Endometrium (tissue), 2 donors: ENCODE measurements at regions not wholly inside any gene's neighbourhood (a gene's known extent, or its start where the extent isn't known, plus 50 kb on each side); places are given as distances from the start of the nearest gene placed in this dataset.
"Not testable (repeated sequence)": the region's sequence is repeated elsewhere in the genome, so short reads cannot be mapped to it uniquely, and the experiment has no call there.

Experiments used
- FAIRE-seq: peaks from 2 replicates; lab custom pipeline; 2012; peaks lifted over from hg19 to GRCh38; lab: Jason Lieb, UNC
- donor health status: control.
- donor health status: control.

DNA sequence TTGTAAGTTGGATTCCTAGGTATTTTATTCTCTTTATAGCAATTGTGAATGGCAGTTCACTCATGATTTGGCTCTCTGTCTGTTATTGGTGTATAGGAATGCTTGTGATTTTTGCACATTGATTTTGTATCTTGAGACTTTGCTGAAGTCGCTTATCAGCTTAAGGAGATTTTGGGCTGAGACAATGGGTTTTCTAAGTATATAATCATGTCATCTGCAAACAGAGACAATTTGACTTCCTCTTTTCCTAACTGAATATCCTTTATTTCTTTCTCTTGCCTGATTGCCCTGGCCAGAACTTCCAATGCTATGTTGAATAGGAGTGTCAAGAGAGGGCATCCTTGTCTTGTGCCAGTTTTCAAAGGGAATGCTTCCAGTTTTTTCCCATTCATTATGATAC is 464.8 kb downstream of the XYLT1 start:
- not testable (repeated sequence) for FAIRE-seq

DNA sequence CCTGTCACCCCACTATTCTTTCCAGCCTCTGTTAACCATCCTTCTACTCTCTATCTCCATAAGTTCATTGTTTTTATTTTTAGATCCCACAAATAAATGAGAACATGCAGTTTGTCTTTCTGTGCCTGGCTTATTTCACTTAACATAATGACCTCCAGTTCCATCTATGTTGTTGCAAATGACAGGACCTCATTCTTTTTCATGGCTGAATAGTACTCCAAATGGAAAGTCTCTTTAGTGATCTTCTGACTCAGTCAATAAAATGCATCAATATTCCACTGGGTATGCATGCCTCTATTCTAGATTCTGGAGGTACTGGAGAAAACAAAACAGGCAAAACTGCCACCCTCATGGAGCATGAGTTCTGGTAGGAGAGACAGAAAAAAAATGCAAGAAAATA is 459.0 kb downstream of the XYLT1 start:
- FAIRE-seq = no peak

DNA sequence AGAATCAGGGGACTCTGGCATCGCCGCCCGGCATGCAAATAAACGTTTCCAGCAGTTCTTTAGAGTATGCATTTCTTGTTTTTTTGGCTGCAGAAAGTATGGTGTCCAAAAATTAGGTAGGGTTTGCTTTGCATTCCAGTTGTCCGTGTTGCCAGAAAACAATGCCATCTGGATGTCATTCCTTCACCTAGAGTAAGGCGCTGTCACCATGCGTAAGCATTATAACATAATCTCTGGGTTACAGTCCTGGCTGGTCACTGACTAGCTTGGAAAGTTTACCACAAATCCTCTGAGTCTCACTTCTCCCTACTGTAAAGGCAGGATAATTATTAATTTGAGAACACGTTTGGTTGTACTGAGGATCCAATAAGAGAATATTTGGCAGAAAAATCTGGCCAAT is 457.7 kb downstream of the XYLT1 start:
- no peak for FAIRE-seq

DNA sequence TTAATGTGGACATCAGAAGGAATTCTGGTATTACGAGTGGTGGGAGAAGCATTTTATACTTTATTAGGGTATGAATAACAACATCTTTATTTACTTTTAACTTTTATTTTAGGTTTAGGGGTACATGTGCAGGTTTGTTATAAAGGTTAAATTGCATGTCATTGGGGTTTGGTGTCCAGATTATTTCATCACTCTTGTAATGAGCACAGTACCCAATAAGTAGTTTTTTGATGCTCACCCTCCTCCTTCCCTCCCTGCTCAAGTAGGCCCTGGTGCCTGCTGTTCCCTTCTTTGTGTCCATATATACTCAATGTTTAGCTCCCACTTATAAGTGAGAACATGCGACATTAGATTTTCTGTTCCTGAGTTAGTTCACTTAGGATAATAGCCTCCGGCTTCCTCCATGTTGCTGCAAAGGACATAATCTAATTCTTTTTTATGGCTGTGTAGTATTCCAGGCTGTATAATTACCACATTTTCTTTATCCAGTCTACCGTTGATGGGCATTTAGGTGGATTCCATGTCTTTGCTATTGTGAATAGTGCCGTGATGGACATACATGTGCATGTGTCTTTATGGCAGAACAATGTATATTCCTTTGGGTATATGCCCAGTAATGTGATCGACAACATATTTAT is 456.2 kb downstream of the XYLT1 start:
- FAIRE-seq = no peak

DNA sequence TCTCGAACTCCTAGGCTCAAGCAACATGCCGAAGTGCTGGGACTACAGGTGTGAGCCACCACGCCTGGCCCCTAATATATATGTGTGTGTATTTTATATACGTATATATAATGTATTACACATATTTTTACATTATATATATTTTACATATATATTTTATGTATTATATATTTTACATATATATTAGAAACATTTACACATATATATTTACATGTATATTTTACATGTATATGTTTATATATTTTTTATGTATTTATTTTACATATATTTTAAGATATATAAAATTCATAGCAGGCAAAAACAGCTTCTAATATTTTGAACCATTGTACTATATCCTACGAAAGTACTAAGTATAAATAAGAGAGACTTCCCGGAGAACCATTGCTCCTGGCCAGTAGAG is 455.1 kb downstream of the XYLT1 start:
- FAIRE-seq = no peak

DNA sequence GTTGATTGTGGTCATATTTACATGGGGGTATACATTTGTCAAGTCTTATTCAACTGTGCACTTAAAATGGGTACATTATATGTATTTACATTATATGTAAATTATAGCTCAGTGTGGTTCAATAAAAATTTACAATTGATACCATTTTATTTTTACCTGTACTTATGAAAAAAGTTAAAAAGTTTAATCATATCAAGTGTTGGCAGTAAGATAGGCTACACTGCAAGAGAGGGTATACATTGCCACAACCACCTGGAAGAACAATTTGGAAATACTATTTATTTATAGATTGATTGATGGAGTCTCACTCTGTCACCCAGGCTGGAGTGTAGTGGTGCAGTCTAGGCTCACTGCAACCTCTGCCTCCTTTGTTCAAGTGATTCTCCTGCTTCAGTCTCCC is 453.3 kb downstream of the XYLT1 start:
- no peak for FAIRE-seq

DNA sequence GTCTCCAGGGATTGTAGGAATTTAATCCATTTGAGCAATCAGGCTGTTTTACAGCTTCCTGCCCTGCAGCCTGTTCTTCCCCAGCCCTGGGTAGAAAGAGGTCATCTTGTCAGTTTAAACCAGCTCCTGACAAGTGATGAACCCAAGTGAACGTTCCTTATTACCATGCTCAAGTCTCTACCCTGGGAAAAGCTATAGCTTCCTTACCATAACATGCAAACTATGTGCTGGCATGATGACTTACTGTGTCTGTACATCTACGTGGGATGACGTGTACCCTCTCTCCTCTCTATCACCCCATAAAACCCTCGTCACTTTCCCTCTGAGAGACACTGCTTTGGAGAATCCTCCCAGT is 452.2 kb downstream of the XYLT1 start:
- no peak for FAIRE-seq

DNA sequence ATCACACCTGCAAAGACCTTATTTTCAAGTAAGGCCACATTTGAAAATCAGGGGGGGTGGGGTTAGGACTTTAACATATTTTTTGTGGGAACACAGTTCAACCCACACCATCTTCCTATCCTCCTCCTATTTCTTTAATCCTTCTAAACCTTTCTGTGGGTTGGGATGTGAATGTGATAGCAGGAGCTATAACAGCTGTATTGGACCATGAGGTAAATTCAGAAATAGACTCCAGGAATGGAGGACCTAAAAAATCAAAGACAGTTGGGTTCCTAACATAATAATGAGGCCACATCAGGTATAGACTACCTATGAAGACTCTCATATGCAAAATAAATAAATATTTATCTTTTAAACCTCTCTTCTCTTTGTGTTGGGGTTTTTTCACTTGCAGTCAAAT is 451.4 kb downstream of the XYLT1 start:
- FAIRE-seq = no peak

DNA sequence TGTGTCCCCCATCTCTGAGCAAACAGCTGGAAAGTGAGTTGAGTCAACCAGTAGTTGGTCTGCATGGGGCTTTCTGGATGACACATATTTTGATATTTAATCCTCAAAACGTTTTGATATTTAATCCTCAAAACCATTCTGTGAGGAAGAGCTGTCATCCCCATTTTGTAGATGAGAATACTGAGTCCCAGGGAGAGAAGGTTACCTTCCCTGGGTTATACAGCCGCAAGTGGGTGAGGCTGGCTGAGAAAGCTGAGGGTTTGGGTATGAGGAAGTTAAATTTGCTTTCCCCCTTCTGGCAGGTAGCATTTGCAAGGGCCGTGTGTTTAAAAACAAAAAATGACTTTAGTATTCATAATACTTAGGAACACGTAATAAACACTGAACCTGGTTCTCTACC is 447.2 kb downstream of the XYLT1 start:
- no peak for FAIRE-seq

DNA sequence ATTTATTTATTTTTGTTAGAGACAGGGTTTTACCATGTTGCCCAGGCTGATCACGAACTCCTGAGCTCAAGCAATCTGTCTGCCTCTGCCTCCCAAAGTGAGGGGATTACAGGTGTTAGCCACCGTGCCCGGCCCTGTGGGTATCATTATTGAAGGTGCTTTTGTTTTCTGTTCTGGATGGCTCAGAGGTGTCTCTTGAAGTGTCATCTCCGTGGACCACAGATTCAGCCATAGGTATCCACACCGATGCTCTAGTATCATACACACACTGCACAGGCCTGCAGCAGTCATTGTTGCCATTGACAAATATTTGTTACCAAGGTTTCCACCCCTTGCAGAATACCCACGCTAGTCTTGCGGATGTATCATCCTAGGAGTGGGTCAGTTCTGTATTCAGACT is 446.2 kb downstream of the XYLT1 start:
- no peak for FAIRE-seq

DNA sequence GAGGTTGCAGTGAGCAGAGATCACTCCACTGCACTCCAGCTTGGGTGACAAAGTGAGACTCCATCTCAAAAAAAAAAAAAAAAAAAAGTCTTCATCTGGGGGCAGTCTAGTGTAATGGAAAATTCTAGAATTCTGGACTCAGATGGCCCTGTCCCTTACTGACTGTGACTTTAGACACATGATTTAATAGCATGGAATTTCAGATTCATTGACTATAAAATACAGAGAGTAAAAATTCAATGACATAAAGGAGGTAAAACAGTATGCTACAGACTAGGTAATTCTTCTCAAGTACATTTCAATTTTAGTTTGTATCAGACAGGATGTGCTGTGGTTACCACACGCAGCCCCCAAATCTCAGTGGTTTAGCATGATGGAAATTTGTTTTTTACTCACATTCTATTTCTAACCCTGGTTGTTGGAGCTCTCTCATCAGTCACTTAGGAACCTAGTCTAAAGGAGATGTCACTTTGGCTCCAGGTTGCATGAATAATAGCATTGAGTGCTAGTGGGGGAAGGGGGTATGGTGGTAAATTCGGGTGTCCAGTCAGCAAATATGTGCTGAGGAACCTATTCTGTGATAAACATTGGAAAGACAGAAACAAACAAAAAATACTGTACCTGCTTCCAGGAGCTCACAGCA is 444.0 kb downstream of the XYLT1 start:
- FAIRE-seq = no peak

DNA sequence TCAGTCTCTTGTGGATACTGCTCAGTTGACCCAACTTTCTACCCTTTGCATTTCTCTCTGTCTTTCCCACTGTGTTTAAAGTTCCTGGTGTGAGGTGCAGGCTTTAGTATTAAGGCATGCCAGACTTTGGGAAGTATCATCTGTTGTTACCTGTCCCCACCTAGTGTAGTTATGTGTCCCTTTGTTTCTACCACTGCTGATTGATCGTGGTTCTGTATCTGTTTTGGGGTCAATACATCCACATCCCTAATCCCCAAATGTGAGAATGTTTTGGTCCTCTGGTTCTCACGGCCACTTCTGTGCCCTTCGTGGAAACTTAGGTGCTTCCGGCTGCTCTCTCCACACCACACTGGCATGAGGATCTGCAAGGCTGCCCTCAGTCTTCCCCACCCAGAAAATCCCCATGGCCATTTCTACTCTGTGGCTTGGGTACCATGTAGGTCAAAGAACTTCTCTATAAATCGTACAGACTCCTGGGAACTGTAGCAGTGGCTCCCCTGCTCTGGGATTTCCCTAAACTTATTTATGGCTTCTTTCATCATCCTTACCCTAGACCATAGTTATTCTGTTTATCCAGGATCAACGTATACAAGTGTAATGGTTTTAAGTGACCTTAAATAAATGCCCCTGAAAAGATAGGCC is 443.2 kb downstream of the XYLT1 start:
- no peak for FAIRE-seq

DNA sequence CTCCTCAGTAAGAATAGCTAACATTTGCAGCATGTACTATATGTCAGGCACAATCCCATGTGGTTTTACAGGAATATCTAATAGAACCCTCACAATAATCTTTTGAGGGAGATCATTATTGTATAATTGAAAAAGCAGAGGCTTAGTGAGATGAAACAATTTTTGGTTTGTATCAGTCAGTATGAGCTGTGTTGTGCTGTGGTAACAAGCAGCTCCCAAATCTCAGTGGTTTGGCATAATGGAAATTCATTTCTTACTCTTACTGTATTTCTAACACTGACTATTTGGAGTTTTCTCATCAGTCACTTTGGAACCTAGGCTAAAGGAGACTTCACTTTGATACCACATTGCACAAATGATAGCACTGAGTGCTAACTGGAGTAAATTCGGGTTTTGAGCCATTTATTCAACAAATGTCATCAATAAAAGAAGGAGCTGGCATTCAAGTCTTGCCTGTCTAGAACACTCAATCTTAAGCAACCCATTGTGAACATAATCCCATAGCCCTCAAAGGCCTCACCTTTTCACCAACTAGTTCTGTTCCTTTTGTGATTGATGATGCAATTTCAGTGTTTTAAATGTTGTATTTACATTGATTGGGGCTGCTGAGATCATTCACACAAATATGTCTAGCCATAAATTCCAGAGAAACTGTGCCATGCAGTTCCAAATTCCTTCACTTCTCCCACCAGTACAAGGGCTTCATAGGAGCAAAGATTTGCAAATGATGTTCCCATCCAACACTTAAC is 441.0 kb downstream of the XYLT1 start:
- no peak for FAIRE-seq

DNA sequence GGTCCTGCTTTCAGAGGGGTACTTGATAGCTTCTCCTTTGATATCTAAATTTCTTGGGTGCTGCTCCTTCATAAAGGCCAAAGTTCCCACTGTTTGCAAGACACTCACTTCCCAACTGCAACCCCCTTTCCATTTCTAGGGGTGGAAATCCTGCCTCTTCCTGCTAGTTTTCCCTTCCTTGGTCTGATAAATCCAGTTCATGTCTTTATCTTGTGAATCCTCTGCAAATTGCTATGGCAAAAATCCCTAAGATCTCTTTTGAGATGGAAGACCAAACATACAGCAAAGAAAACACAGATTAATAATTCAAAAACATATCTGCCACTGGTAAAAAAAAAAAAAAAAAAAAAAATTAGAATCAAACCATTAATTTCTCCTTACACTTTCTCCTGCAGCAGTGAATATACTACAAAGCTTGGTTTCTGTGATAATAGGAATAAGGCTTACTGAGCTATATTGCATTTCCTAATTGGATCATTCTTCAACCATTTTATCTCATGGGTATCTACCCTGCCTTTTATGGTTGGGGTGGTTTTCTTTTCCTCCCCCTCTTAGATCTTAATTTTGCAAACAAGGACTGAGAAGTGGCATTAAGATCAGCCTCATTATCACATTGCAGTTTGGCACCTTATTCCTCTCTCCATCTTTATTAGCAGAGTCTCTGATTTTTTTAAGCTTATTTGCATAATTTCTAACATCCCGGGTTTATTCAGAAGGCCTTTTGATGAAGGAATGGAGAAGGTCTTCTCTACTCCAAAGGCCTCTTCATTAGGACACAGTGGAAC is 439.1 kb downstream of the XYLT1 start:
- no peak for FAIRE-seq

DNA sequence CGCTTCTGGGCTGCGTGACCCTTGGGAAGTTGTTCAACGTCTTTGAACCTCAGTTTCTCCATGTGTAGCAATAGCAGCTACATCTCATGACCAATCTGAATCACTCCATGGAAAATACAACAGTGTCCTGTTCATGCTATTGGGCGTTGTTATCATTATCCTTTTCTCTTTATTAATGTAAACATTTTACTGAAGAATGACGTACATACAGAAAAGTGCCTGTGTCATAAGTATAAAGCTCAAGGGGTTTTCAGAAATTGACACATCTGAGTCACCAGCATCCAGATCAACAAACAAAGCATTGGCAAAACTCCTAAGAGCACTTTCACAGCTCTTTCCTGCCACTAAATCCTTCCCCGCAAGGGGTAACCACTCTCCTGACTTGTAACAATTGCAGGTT is 438.4 kb downstream of the XYLT1 start:
- FAIRE-seq = no peak

DNA sequence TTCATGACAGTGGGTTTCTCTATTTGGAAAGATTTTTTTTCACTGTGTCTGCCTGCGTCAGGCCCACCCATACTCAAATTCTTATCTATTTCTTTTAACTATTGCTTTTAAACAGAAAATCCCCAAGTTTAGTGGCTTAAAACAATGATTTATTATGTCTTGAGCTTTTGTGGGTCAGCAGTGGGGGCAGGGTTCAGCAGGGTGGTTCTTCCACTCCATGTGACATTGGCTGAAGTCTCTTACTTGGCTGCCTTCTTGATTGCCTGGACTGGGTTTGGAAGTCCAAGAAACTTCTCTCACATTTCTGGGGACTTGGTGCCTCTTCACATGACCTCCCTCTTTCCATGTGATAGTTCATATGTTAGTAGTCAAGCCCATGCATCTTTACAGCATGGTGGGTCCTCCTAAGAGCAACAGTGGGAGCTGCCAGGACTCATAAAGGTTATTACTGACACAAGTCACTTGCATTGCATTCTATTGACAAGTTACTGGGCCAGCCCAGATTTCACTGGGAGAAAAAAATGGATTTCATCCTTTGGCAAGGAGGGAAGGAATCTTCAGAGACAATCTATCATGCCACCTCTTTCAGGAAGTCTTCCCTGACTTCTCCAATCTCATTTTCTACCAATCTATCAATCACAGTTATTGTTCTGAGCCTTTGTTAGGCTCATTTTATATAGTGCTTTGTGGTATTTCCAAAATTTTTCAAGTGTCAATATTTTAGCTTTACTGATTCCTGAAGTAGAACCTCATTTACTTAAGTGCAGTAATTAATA is 436.1 kb downstream of the XYLT1 start:
- FAIRE-seq = no peak

DNA sequence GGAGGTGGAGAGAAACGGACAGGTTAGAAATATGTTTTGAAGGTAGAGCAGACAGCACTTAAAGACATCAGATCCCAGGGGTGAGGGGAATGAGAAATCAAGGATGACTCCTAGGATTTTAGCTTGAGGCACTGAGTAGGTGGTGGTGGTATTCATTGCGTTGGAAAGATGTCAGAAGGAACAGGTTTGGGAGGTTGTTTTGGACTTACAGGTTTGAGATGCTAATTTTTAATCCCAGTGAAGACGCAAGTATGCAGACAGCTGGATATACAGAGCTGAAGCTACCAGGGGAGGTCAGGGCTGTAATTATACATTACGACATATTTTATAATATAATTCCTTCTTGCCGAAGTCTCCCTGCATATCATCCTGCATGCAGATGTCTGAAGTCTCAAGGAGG is 433.3 kb downstream of the XYLT1 start:
- no peak for FAIRE-seq

DNA sequence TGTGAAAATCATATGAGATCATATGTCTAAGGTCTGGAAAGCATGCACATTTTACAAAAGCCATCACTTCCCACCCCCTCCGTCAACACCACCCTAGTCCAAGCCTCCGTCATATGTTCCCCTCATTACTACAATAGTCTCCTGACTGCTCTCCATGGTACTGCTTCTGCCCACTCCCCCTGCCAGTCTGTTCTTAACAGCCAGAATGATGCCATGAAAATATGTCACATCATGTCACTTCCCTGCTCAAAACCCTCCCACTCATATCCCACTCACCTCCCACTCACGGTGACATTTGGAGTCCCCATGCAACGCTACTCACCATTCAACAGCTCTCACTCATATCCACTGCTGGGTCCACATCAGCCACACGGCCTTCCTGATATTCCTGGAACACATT is 432.3 kb downstream of the XYLT1 start:
- no peak for FAIRE-seq

DNA sequence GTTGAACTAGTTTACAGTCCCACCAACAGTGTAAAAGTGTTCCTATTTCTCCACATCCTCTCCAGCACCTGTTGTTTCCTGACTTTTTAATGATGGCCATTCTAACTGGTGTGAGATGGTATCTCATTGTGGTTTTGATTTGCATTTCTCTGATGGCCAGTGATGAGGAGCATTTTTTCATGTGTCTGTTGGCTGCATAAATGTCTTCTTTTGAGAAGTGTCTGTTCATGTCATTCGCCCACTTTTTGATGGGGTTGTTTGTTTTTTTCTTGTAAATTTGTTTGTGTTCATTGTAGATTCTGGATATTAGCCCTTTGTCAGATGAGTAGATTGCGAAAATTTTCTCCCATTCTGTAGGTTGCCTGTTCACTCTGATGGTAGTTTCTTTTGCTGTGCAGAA is 421.7 kb downstream of the XYLT1 start:
- FAIRE-seq = not testable (repeated sequence)

DNA sequence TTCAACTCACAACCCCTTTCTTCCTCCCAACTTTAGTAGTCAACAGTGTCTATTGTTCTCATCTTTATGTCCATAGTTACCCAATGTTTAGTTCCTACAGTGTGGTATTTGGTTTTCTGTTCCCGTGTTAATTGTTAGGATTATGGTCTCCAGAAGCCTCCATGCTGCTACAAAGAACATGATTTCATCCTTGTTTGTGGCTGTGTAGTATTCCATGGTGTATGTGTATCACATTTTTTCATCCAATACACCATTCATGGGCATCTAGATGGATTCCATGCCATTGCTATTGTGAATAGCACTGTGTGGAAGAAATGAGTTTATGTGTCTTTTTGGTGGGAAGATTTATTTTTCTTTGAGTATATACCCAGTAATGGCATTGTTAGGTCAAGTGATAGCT is 420.3 kb downstream of the XYLT1 start:
- no peak for FAIRE-seq
